Lung (tissue), 11 donors: ENCODE measurements at regions not wholly inside any gene's neighbourhood (a gene's known extent, or its start where the extent isn't known, plus 50 kb on each side); places are given as distances from the start of the nearest gene placed in this dataset.

Experiments used
- ATAC-seq: fragments of 200-7000 bp; cut with Tn5 transposase; one replicate; pipeline ENCODE4 v1.9.1; 2020; ENCODE audit warnings: moderate number of reproducible peaks; ENCODE audit not compliant: insufficient read depth, low FRiP score
- DNase-seq, 3 donors: peaks; one replicate each; pipeline ENCODE4 v3.0.0-alpha.2; 2013 to 2017
- H3K27ac ChIP-seq, 2 donors: one replicate each; pipeline ENCODE4 v1.5.1; 2013; ENCODE audit warnings: mild to moderate bottlenecking in 2 of 2, moderate library complexity in 2 of 2, control low read depth in 1 of 2, inconsistent platforms in 1 of 2, low read depth in 1 of 2, low read length in 1 of 2
- H3K27me3 ChIP-seq, 3 donors: one replicate each; pipeline ENCODE4 v1.5.1; 2013; ENCODE audit warnings: low read length in 2 of 3; ENCODE audit not compliant: control insufficient read depth in 3 of 3, insufficient read depth in 3 of 3
- H3K36me3 ChIP-seq, 4 donors: one replicate each; pipeline ENCODE4 v1.5.1; 2013; ENCODE audit warnings: low read length in 4 of 4, mild to moderate bottlenecking in 1 of 4, moderate library complexity in 1 of 4; ENCODE audit not compliant: control insufficient read depth in 4 of 4, insufficient read depth in 4 of 4
- H3K4me1 ChIP-seq, 5 donors: one replicate each; pipeline ENCODE4 v1.5.1; 2013; ENCODE audit warnings: low read length in 5 of 5, mild to moderate bottlenecking in 2 of 5, moderate library complexity in 1 of 5; ENCODE audit not compliant: control insufficient read depth in 5 of 5, insufficient read depth in 5 of 5
- H3K4me3 ChIP-seq: one replicate; pipeline ENCODE4 v1.5.1; 2013; ENCODE audit warnings: mild to moderate bottlenecking, control low read depth, moderate library complexity
- H3K9ac ChIP-seq, 2 donors: one replicate each; pipeline ENCODE4 v1.5.1; 2013; ENCODE audit warnings: low read length in 2 of 2, control low read depth in 1 of 2; ENCODE audit not compliant: insufficient read depth in 1 of 2
- H3K9me3 ChIP-seq, 4 donors: one replicate each; pipeline ENCODE4 v1.5.1; 2013; ENCODE audit warnings: low read length in 3 of 4, mild to moderate bottlenecking in 1 of 4, moderate library complexity in 1 of 4; ENCODE audit not compliant: control insufficient read depth in 4 of 4, insufficient read depth in 3 of 4
- WGBS, 2 donors: extraction: QIAGEN DNeasy Blood & Tissue Kit; methylation state at CpG; one replicate each; pipeline ENCODE4 v1.1.7; 2013; 5-methylcytosine and 5-hydroxymethylcytosine counted together
- TF ChIP-seq, protein P1 (sequence below): IDR thresholded peaks from 2 replicates; pipeline ENCODE4 v1.5.1; 2012; ENCODE audit warnings: mild to moderate bottlenecking; ENCODE audit errors: control extremely low read depth, extremely low read depth
- donor health status: control.
- donor health status: control.
- donor health status: Bipolar disorder and iron deficiency.
- donor health status: healthy.
- donor health status: DM: yes; HTN: yes; CAD: no.

DNA sequence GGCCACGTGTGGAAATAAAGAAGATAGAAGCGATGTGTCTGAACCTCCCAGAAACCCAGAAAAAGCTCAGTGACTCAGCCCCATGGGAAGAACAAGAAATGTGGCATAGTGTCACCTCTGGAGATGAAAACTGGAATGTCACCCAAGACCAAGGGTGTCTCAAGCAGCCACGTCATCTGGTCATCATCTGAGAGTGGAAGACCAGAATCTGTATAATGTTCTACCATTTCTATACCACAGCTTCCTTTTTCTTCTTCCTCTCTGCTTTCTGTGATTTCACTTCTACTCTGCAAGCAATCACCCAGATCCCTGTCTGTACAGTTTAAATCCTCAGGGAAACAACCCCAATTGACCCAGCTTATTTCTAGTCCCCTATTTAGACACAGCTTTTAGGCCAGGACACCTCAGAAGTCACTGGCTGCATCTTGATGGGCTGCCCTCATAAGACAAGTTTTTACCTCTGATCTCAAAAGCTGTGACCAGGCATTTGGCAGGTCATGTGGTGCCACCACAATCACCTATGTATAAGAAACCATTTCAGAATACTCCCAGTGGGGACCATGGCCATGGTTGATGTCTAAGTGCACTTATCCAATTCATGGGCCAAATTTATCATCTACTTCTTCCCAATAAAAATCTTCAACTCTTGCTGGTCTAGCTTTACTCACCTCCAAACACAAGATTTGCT, 278.5 kb upstream of the UMPS start:
- Histone ChIP-seq H3K4me1 (no peaks in the 10 kb centered on the region), H3K36me3 (peaks cover 0 to 27% (median 11%) of the 10 kb centered on the region in 4 donors), H3K9ac (no peak overlapping the region), H3K27me3 (no peaks in the 10 kb centered on the region), H3K27ac (no peak overlapping the region), H3K9me3 (no peaks in the 10 kb centered on the region), H3K4me3 (no peak overlapping the region)
- DNase-seq (no peak), ATAC-seq (no peak)
- TF ChIP-seq, protein P1, sequence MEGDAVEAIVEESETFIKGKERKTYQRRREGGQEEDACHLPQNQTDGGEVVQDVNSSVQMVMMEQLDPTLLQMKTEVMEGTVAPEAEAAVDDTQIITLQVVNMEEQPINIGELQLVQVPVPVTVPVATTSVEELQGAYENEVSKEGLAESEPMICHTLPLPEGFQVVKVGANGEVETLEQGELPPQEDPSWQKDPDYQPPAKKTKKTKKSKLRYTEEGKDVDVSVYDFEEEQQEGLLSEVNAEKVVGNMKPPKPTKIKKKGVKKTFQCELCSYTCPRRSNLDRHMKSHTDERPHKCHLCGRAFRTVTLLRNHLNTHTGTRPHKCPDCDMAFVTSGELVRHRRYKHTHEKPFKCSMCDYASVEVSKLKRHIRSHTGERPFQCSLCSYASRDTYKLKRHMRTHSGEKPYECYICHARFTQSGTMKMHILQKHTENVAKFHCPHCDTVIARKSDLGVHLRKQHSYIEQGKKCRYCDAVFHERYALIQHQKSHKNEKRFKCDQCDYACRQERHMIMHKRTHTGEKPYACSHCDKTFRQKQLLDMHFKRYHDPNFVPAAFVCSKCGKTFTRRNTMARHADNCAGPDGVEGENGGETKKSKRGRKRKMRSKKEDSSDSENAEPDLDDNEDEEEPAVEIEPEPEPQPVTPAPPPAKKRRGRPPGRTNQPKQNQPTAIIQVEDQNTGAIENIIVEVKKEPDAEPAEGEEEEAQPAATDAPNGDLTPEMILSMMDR: no peak
- WGBS, 2 donors: 64 to 66% methylated on average over 3 of the region's 3 CpGs

DNA sequence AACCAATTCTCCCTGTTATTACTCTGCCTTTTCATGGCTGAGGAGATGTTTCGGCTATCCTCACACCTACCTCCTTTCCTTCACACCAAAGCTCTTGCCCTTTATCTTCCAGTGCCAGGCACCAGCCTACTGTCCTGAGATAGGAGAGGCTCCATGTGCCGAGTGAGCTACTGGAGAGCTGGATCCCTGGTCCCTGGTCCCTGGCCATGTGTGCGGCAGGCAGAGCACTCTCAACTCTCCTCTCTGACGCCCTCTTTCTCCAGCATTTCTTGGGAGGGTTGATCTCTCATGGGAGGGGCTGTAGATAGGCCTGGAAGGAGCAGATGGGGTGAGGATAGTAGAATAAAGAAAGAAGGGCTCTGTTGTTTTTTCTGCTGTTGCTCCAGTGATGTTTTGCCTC, 277.1 kb upstream of the UMPS start:
- ATAC-seq (no peak), DNase-seq (no peak)
- peaks cover 0 to 23% (median 11%) of the 10 kb centered on the region in 4 donors for H3K36me3 ChIP-seq
- no peak overlapping the region for H3K27ac ChIP-seq
- H3K4me3 ChIP-seq: no peak overlapping the region
- H3K9ac ChIP-seq: no peak overlapping the region
- H3K27me3 ChIP-seq: no peaks in the 10 kb centered on the region
- TF ChIP-seq, protein P1: no peak
- H3K9me3 ChIP-seq: no peaks in the 10 kb centered on the region
- 75 to 96% methylated on average over 4 of the region's 4 CpGs for WGBS, 2 donors
- H3K4me1 ChIP-seq: no peaks in the 10 kb centered on the region

DNA sequence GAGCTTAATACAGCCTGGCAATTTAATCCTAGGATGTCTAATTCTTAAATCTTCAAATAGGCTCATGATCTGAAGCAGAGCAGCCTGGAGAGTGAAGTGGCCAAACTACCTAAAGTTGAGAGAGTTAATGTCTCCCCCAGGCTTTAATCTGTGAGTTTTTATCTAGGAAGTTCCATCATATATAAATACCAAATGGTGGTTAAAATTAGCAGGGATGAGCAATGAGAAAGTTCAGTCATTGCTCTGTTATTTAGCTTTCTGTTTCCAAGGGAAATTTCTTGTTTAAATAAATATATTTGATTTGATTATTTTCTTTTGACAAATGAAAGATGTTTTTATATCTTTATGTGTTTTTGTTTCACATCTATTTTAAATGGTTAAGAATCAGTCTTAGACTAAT, 274.4 kb upstream of the UMPS start:
- DNase-seq (no peak), ATAC-seq (no peak)
- H3K4me3 ChIP-seq: no peak overlapping the region
- H3K27ac ChIP-seq: no peak overlapping the region
- H3K4me1 ChIP-seq: peaks cover 0 to 9% (median 0%) of the 10 kb centered on the region in 5 donors
- TF ChIP-seq, protein P1: no peak
- peaks cover 0 to 21% (median 8%) of the 10 kb centered on the region in 4 donors for H3K36me3 ChIP-seq
- H3K9me3 ChIP-seq: no peaks in the 10 kb centered on the region
- H3K9ac ChIP-seq: no peak overlapping the region
- no peaks in the 10 kb centered on the region for H3K27me3 ChIP-seq

DNA sequence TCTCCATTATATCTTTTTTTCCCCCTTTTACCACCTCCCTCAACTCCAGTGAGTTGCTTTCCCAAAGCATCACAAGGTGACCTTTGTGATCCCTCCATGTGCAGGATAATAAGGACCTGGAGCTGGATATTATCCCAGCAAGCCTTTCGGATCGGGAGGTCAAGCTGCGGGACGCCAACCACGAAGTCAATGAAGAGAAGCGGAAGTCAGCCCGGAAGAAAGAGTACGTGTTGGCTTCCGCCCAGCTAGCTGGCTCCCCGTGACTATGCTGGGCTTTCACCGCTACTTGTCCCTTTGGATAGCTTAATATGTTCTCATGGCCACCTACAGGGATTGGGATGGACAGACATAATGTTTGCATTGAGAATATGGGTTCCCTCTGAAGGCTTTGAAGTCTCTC, 273.7 kb upstream of the UMPS start:
- TF ChIP-seq, protein P1: no peak
- ATAC-seq: no peak

More for the DNA sequence above, 273.7 kb upstream of the UMPS start:
- Histone ChIP-seq H3K27ac (no peak overlapping the region), H3K27me3 (no peaks in the 10 kb centered on the region), H3K9me3 (no peaks in the 10 kb centered on the region), H3K9ac (no peak overlapping the region), H3K4me1 (peaks cover 0 to 15% (median 0%) of the 10 kb centered on the region in 5 donors), H3K36me3 (peaks cover 0 to 17% (median 8%) of the 10 kb centered on the region in 4 donors), H3K4me3 (no peak overlapping the region)
- no peak for DNase-seq
- 95% methylated on average over 11 of the region's 11 CpGs for WGBS, 2 donors
